Caki2 (cell line): ENCODE measurements at regions not wholly inside any gene's neighbourhood (a gene's known extent, or its start where the extent isn't known, plus 50 kb on each side); places are given as distances from the start of the nearest gene placed in this dataset.

Source experiments
- DNase-seq: peaks from one replicate; pipeline ENCODE4 v3.0.0-alpha.2; 2015; ENCODE audit warnings: low read depth
- in situ Hi-C: cut with HindIII; loops from 2 replicates; pipeline ENCODE4 v1.10.0; 2016; ENCODE audit warnings: low sequenced_read_pairs, low pct_unique_long_range_greater_than_20kb, mixed read lengths

GRCh38 chr7:121450631-121451198 is 54.6 kb upstream of the FAM3C start:
- in situ Hi-C loops: no loop called here
- no peak for DNase-seq

- in situ Hi-C loops: no loop called here
- no peak for DNase-seq
These were observed 53.7 kb upstream of the FAM3C start for GRCh38 chr7:121449735-121450240.

- in situ Hi-C loops: no loop called here
- no peak for DNase-seq
These were observed 53.2 kb upstream of the FAM3C start for GRCh38 chr7:121449329-121449728.

- no peak for DNase-seq
- in situ Hi-C loops: no loop called here
These were observed 52.3 kb upstream of the FAM3C start for GRCh38 chr7:121448429-121448828.

- in situ Hi-C loops: no loop called here
- no peak for DNase-seq
These were observed 51.8 kb upstream of the FAM3C start for GRCh38 chr7:121447911-121448300.

GRCh38 chr7:121447243-121447910 is 51.3 kb upstream of the FAM3C start:
- in situ Hi-C loops: no loop called here
- no peak for DNase-seq

- in situ Hi-C loops: no loop called here
- DNase-seq: no peak
These were observed 50.4 kb upstream of the FAM3C start for GRCh38 chr7:121446526-121446925.
